ENCODE measurements at regions not wholly inside any gene's neighbourhood (a gene's known extent, or its start where the extent isn't known, plus 50 kb on each side); places are given as distances from the start of the nearest gene placed in this dataset.

DNA sequence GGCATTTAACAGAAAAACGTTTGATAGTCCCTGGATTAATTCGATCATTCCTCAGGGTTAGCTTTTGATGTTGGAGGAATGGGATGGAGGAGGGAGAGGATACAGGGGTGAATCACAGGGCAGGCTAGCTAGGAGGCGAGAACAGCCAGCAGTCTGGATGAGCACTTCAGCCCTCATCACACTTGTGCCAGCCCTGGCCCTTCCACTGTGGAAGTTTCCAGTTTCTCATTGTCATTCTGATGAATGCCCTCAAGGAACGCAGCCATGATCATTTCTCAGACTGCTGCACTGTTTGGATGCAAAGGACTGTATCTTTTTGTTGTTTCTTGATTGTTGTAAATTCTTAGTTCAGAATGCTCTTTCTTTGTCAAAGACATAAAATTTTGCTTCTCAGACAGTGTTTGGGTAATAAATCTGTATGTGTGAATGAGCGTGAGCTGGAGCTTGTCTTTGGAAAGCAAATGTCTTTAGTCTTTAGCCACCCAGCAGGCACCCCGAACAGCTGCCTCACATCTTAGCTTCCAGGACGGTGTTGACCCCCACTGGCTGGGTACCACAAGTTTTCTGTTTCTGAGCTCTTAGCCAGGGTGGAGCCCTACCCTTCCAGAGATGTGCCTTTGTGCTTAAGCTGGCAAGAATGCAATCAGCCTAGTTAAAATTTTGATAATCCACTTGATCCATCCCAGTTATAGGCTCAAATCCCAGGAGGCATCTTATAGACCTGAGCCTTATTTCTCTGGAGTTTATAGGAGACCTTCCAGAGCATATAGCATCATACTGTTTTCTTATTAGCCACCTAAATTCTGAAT lies 121.1 kb downstream of the PDCD6IP start:
- Histone ChIP-seq H3K27me3 (ENCODE audit: control insufficient read depth, insufficient read depth) (no peaks in the 10 kb centered on the region), H3K27ac (ENCODE audit: low read length) (no peak overlapping the region), H3K4me1 (ENCODE audit: control insufficient read depth, insufficient read depth, low read length) (no peaks in the 10 kb centered on the region), H3K4me3 (ENCODE audit: low read length) (no peak overlapping the region), H3K9me3 (ENCODE audit: control insufficient read depth, low read length) (no peaks in the 10 kb centered on the region)
- no peak for DNase-seq
- WGBS, result 64% methylated on average over 7 of the region's 7 CpGs
- intact Hi-C loops (cut with DNase I), result no loop called here
- no peak for ATAC-seq

- no peaks in the 10 kb centered on the region for H3K4me1 ChIP-seq (ENCODE audit: control insufficient read depth, insufficient read depth, low read length)
- no peaks in the 10 kb centered on the region for H3K27me3 ChIP-seq (ENCODE audit: control insufficient read depth, insufficient read depth)
- no peak overlapping the region for H3K27ac ChIP-seq (ENCODE audit: low read length)
- H3K4me3 ChIP-seq (ENCODE audit: low read length), result no peak overlapping the region
- DNase-seq (no peak), ATAC-seq (no peak)
- intact Hi-C loops (cut with DNase I), result no loop called here
- WGBS, result 88% methylated on average over 4 of the region's 4 CpGs
- no peaks in the 10 kb centered on the region for H3K9me3 ChIP-seq (ENCODE audit: control insufficient read depth, low read length)
Observed at GRCh38 chr3:33920511-33920910, 122.1 kb downstream of the PDCD6IP start.

DNA sequence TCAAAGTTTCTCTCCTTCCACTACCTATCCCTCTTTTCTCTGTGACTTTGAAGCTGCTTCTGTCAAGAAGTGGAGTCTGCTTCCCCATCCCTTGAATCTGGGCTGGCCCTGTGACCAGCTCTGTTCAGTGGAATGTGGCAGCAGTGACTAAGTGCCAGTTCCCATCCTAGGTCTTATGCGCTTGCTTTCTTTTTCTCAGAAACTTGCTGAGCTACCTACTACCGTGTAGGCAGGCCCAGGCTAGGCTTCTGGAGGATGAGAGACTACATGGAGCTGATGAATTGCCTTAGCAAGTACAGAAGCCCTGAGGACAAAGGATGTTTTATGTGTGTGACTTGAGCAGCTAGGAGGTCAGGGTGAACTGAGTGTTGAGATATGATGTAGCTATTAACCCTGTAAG lies 123.2 kb downstream of the PDCD6IP start:
- H3K9me3 ChIP-seq (ENCODE audit: control insufficient read depth, low read length), result no peaks in the 10 kb centered on the region
- 87% methylated on average over 2 of the region's 2 CpGs for WGBS

DNA sequence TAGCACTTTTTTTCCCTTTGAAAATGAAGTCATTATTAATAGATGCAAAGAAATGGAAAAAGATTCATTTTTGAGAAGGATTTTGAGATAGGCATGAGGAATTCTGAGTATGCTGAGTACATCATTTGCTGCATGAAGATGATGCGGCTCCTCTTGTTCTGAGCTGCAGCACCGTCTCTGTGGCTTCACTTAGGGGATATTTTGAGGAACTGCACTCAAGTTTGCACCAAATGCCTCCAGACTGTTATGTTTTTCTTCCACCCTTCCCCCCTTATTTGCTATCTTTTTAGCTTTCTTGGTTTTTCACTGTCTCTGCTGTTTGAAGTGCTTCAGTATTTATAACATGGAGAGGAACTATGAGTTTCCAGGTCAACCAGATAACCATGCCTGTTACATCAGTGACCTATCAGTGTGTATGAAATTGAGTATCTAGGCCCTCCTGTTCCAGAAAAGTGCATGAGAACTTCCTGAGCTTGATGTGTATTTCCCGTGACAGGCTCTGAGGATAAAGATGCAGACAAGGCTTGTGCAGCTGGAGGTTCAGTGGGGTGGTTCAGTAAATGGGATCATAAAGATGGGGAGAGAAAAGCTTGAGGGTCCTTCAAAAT lies 128.7 kb downstream of the PDCD6IP start:
- Histone ChIP-seq H3K27me3 (ENCODE audit: control insufficient read depth, insufficient read depth) (no peaks in the 10 kb centered on the region), H3K4me1 (ENCODE audit: control insufficient read depth, insufficient read depth, low read length) (no peaks in the 10 kb centered on the region), H3K27ac (ENCODE audit: low read length) (no peak overlapping the region), H3K4me3 (ENCODE audit: low read length) (no peak overlapping the region), H3K9me3 (ENCODE audit: control insufficient read depth, low read length) (no peaks in the 10 kb centered on the region)
- intact Hi-C loops (cut with DNase I), result no loop called here
- no peak for DNase-seq
- ATAC-seq, result no peak
- WGBS, result 75% methylated on average over 3 of the region's 3 CpGs

More for the DNA sequence above, 123.2 kb downstream of the PDCD6IP start:
- Histone ChIP-seq H3K4me3 (ENCODE audit: low read length) (no peak overlapping the region), H3K27me3 (ENCODE audit: control insufficient read depth, insufficient read depth) (no peaks in the 10 kb centered on the region), H3K27ac (ENCODE audit: low read length) (no peak overlapping the region), H3K4me1 (ENCODE audit: control insufficient read depth, insufficient read depth, low read length) (no peaks in the 10 kb centered on the region)
- DNase-seq, result no peak
- ATAC-seq, result no peak
- intact Hi-C loops (cut with DNase I), result no loop called here

DNA sequence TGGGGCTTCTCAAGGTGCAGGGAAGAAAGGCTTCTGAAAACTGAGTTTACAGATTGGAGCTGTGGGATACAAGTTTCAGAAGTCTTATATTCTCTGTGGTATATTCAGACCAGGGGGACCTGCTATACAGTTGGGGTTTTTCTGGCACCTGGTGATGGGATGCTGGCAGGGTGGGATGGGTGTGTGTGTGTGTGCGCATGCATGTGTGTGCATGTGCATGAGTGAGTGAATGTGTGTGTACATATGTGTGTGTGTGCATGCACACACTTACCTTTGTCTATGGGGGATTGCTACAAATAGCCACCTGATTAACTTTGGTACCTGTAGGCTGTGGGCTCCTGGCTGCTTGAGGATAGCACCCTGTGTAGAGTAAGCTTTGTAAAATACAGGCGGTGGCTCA lies 131.4 kb downstream of the PDCD6IP start:
- 89% methylated on average over 2 of the region's 2 CpGs for WGBS
- Histone ChIP-seq H3K27me3 (ENCODE audit: control insufficient read depth, insufficient read depth) (no peaks in the 10 kb centered on the region), H3K27ac (ENCODE audit: low read length) (no peak overlapping the region), H3K9me3 (ENCODE audit: control insufficient read depth, low read length) (no peaks in the 10 kb centered on the region), H3K4me3 (ENCODE audit: low read length) (no peak overlapping the region), H3K4me1 (ENCODE audit: control insufficient read depth, insufficient read depth, low read length) (no peaks in the 10 kb centered on the region)
- intact Hi-C loops (cut with DNase I), result no loop called here
- DNase-seq, result no peak
- ATAC-seq, result no peak

DNA sequence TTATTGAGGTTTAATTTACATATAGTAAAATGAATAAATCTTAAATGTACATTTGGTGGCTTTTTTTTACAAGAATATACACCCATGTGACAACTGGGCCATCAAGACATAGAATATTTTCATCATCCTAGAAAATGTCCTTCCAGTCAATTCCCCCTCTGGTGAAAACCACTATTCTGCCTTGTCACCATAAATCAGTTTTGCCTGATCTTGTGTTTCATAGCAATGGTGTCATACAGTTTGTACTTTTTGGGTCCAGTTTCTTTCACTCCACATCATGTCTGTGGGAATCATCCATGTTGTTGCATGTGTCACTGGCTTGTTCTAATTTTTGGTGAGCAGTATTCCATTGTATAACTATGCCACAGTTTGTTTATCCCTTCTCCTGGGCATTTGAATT lies 133.1 kb downstream of the PDCD6IP start:
- Histone ChIP-seq H3K27ac (ENCODE audit: low read length) (no peak overlapping the region), H3K4me3 (ENCODE audit: low read length) (no peak overlapping the region), H3K27me3 (ENCODE audit: control insufficient read depth, insufficient read depth) (no peaks in the 10 kb centered on the region), H3K9me3 (ENCODE audit: control insufficient read depth, low read length) (no peaks in the 10 kb centered on the region), H3K4me1 (ENCODE audit: control insufficient read depth, insufficient read depth, low read length) (no peaks in the 10 kb centered on the region)
- DNase-seq (no peak), ATAC-seq (no peak)
- intact Hi-C loops (cut with DNase I), result no loop called here

- intact Hi-C loops (cut with DNase I), result no loop called here
Observed at GRCh38 chr3:33932010-33932764, 133.8 kb downstream of the PDCD6IP start.

GRCh38 chr3:33936171-33936920 lies 137.9 kb downstream of the PDCD6IP start:
- DNase-seq (no peak), ATAC-seq (no peak)
- intact Hi-C loops (cut with DNase I), result no loop called here
- Histone ChIP-seq H3K27me3 (ENCODE audit: control insufficient read depth, insufficient read depth) (no peaks in the 10 kb centered on the region), H3K9me3 (ENCODE audit: control insufficient read depth, low read length) (no peaks in the 10 kb centered on the region), H3K4me3 (ENCODE audit: low read length) (no peak overlapping the region), H3K4me1 (ENCODE audit: control insufficient read depth, insufficient read depth, low read length) (peaks cover 2% of the 10 kb centered on the region), H3K27ac (ENCODE audit: low read length) (no peak overlapping the region)
- 77% methylated on average over 3 of the region's 3 CpGs for WGBS

More at GRCh38 chr3:33932010-33932764, 133.8 kb downstream of the PDCD6IP start:
- Histone ChIP-seq H3K27ac (ENCODE audit: low read length) (no peak overlapping the region), H3K4me1 (ENCODE audit: control insufficient read depth, insufficient read depth, low read length) (no peaks in the 10 kb centered on the region), H3K4me3 (ENCODE audit: low read length) (no peak overlapping the region), H3K9me3 (ENCODE audit: control insufficient read depth, low read length) (no peaks in the 10 kb centered on the region), H3K27me3 (ENCODE audit: control insufficient read depth, insufficient read depth) (no peaks in the 10 kb centered on the region)
- ATAC-seq, result no peak
- WGBS, result 75% methylated on average over 6 of the region's 6 CpGs
- no peak for DNase-seq

DNA sequence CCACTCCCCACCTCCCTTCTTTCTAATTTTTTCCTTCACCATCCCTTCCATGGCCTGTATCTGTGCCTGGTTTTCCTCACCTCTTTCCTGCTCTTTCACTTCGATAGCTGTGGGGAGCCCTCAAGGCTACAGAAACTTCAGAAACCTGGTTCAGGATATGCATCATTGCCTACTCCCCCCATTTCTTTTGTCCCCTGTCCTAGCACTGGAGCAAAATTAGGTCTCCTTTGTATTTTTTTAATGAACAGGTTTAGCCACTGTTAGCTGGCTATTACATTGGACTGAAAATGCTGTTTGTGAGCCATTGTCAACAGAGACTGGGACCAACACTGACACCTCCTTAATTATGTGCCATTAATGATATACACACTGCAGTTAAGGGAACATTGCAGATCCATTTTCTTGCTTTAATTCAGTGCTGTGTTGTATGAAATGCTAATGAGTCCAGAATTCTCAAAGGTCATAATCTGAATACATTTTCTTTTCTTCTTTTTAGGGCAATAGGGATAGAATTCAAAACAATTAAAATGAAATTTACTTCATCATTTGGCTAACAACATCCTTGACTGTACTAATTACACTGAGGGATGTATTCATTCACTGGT lies 138.6 kb downstream of the PDCD6IP start:
- no peak for DNase-seq
- intact Hi-C loops (cut with DNase I), result no loop called here
- ATAC-seq, result no peak
- no peak overlapping the region for H3K27ac ChIP-seq (ENCODE audit: low read length)
- no peak overlapping the region for H3K4me3 ChIP-seq (ENCODE audit: low read length)
- peaks cover 2% of the 10 kb centered on the region for H3K4me1 ChIP-seq (ENCODE audit: control insufficient read depth, insufficient read depth, low read length)
- no peaks in the 10 kb centered on the region for H3K27me3 ChIP-seq (ENCODE audit: control insufficient read depth, insufficient read depth)
- H3K9me3 ChIP-seq (ENCODE audit: control insufficient read depth, low read length), result no peaks in the 10 kb centered on the region
- 48% methylated on average over 1 of the region's 1 CpG for WGBS

DNA sequence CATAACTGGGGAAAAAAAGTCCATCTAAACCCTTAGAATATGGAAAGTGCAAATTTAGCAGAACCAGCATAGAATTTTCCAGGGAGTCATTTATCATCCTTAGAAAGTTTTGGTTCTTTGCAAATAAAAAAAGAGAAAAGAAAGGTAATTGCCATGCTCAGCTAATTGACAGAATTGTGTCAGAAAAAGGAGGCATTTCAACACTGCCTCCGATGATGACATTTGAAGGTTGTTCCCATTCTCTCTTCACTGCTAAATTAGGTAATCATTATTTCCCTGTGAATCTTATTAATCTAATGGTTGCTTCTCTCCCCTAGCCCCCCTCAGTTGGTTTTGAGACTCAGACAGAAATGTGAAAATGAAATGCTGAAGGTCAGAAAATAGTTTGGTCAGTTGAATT lies 139.2 kb downstream of the PDCD6IP start:
- Histone ChIP-seq H3K27me3 (ENCODE audit: control insufficient read depth, insufficient read depth) (no peaks in the 10 kb centered on the region), H3K4me1 (ENCODE audit: control insufficient read depth, insufficient read depth, low read length) (peaks cover 2% of the 10 kb centered on the region), H3K4me3 (ENCODE audit: low read length) (no peak overlapping the region), H3K9me3 (ENCODE audit: control insufficient read depth, low read length) (no peaks in the 10 kb centered on the region), H3K27ac (ENCODE audit: low read length) (no peak overlapping the region)
- WGBS, result 91% methylated on average over 1 of the region's 1 CpG
- no peak for ATAC-seq
- intact Hi-C loops (cut with DNase I), result no loop called here
- DNase-seq, result no peak

Data from right cardiac atrium (tissue), 5 donors.